LNCaP clone FGC (cell line): ENCODE measurements at regions not wholly inside any gene's neighbourhood (a gene's known extent, or its start where the extent isn't known, plus 50 kb on each side); places are given as distances from the start of the nearest gene placed in this dataset.
"Not testable (repeated sequence)": the region's sequence is repeated elsewhere in the genome, so short reads cannot be mapped to it uniquely, and the experiment has no call there.

Source experiments
- DNase-seq: peaks from one replicate; pipeline ENCODE4 v3.0.0-alpha.2; 2011; ENCODE audit warnings: low read depth
- H3K4me3 ChIP-seq: 2 replicates; pipeline ENCODE4 v1.5.1; 2011; ENCODE audit warnings: mild to moderate bottlenecking, low read depth, low read length, control low read depth
- CTCF ChIP-seq: IDR thresholded peaks from 2 replicates; pipeline ENCODE4 v1.5.1; 2012; ENCODE audit warnings: mild to moderate bottlenecking; ENCODE audit not compliant: control insufficient read depth, insufficient read depth; ENCODE audit errors: extremely low read depth

- DNase-seq = no peak
- no peak for TF ChIP-seq CTCF
- H3K4me3 ChIP-seq = no peak overlapping the region
Measured at GRCh38 chr5:81835814-81836367, 85.0 kb upstream of the SSBP2 start.

GRCh38 chr5:81834021-81834660 lies 83.2 kb upstream of the SSBP2 start:
- no peak overlapping the region for H3K4me3 ChIP-seq
- no peak for TF ChIP-seq CTCF
- DNase-seq = no peak

GRCh38 chr5:81830596-81830995 lies 79.7 kb upstream of the SSBP2 start:
- no peak for TF ChIP-seq CTCF
- DNase-seq = no peak
- no peak overlapping the region for H3K4me3 ChIP-seq

- DNase-seq = no peak
- no peak for TF ChIP-seq CTCF
Measured at GRCh38 chr5:81829242-81829641, 78.3 kb upstream of the SSBP2 start.

GRCh38 chr5:81827500-81827899 lies 76.6 kb upstream of the SSBP2 start:
- DNase-seq = no peak
- no peak for TF ChIP-seq CTCF
- H3K4me3 ChIP-seq = no peak overlapping the region

More at GRCh38 chr5:81829242-81829641, 78.3 kb upstream of the SSBP2 start:
- no peak overlapping the region for H3K4me3 ChIP-seq

- no peak for DNase-seq
- H3K4me3 ChIP-seq = no peak overlapping the region
- no peak for TF ChIP-seq CTCF
Measured at GRCh38 chr5:81826128-81826527, 75.2 kb upstream of the SSBP2 start.

- no peak overlapping the region for H3K4me3 ChIP-seq
- DNase-seq = no peak
- no peak for TF ChIP-seq CTCF
Measured at GRCh38 chr5:81825237-81825636, 74.3 kb upstream of the SSBP2 start.

GRCh38 chr5:81823736-81824135 lies 72.8 kb upstream of the SSBP2 start:
- not testable (repeated sequence) for DNase-seq, H3K4me3 ChIP-seq
